GM19238 (cell line): ENCODE measurements at regions not wholly inside any gene's neighbourhood (a gene's known extent, or its start where the extent isn't known, plus 50 kb on each side); places are given as distances from the start of the nearest gene placed in this dataset.

Experiments used
- DNase-seq: peaks from one replicate; pipeline ENCODE4 v3.0.0; 2011; ENCODE audit warnings: low spot score; ENCODE audit not compliant: insufficient read length

DNA sequence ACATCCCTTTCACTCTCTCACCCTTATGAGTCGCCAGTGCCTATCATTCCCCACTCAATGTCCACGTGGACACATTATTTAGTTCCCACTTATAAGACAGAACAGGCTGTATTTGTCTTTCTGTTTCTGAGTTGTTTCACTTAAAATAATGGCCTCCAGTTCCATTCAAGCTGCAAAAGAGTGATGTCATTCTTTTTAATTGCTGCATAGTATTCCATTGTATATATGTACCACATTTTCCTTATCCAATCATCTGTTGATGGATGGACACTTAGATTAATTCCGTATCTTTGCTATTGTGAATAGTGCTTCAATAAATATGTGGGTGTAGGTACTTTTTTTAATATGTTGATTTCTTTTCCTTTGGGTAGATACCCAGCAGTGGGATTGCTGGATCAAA lies 79.1 kb downstream of the ZNF365 start:
- no peak for DNase-seq

DNA sequence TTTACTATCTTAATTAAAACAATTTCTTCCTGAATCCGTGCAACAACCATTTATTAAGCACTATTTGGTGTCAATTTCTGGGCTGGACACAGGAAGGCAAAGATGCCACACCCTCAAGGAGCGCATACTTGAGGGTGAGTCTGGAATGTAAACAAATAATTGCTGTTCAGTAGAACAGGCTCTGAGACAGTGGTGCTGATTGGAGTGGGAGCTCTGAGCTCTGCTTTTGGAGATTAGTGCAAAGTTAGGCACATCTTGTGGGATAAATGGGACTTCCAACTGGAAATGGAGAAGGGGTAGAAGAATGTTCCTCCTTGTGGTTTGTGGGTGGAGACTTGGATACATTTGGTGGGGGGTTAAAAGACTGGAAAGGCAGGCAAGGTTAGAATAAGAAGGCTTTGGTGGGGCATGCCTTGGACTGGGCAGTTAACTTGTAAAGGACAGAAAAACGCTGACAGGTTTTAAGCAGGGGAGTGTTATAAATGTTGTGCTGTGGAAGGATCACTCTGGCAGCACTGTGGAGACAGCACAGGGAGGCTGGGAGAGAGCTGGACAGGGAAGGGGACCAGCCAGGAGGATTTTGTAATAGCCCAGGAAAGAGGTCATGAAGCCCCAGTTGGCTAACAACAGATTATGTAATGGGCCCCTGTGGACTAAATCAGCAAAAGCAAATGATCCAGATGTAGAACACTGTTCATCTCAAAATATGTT lies 80.7 kb downstream of the ZNF365 start:
- DNase-seq, result no peak

- DNase-seq, result peak; percentile 49
Observed at GRCh38 chr10:62456611-62457101, 82.5 kb downstream of the ZNF365 start.

DNA sequence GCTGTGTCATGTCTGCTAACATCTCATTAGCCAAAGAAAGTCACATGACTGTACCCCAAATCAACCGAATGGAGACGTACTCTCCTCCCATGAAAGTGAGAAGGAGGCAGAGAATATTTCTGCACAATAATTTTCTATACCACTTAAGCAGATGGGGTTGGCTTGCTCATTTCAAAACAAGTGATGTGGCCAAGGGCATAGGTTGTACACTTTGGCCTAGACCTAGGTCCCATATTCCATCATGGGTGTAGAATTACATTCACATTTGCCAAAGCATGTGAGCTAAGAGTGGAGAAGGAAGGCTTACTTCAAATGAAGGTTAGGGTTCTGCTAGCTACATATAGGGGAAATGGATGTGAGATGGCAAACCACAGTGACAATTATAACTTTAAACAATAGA lies 83.0 kb downstream of the ZNF365 start:
- DNase-seq, result no peak

- no peak for DNase-seq
Observed at GRCh38 chr10:62457598-62457997, 83.4 kb downstream of the ZNF365 start.

- DNase-seq, result no peak
Observed at GRCh38 chr10:62459072-62459471, 84.9 kb downstream of the ZNF365 start.

- DNase-seq, result no peak
Observed at GRCh38 chr10:62459500-62459899, 85.3 kb downstream of the ZNF365 start.

DNA sequence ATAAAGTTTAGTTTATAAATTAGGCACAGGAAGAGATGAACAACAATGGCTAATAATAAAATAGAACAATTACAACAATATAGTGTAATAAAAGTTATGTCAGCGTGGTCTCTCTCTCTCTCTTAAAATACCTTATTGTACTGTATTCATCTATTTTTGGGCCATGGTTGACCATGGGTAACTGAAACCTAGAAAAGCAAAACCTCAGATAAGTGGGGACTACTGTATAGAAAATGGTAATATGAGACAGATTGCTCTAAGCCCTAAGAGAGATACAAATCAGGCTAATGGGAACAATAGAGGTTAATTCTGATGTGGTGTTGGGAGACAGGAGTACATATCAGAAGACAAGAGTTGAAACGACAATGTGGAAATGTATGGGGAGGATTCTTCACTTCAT lies 86.2 kb downstream of the ZNF365 start:
- no peak for DNase-seq

- no peak for DNase-seq
Observed at GRCh38 chr10:62461120-62461519, 87.0 kb downstream of the ZNF365 start.

DNA sequence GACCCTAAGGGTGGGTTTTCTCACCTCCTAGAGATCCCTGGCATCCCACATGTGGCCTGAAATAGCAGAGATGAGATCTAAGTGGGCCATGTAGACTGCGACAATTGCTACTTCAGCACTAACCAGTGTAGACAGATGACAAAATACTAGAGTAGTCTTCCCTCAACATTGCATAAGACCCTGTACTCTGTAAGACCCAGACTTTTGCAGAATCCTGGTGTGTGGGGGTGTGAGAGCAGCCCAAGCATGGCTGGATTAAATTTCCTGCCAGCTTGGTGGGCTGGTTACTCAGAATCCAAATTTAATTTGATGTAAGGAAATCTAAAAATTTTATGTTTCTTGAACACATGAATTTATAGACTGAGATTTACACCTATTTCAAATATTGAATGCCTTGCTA lies 88.3 kb downstream of the ZNF365 start:
- no peak for DNase-seq

- DNase-seq, result no peak
Observed at GRCh38 chr10:62463364-62463763, 89.2 kb downstream of the ZNF365 start.

- DNase-seq, result no peak
Observed at GRCh38 chr10:62464308-62464707, 90.1 kb downstream of the ZNF365 start.

- DNase-seq, result no peak
Observed at GRCh38 chr10:62466590-62466989, 92.4 kb downstream of the ZNF365 start.

GRCh38 chr10:62467527-62467926 lies 93.4 kb downstream of the ZNF365 start:
- no peak for DNase-seq

DNA sequence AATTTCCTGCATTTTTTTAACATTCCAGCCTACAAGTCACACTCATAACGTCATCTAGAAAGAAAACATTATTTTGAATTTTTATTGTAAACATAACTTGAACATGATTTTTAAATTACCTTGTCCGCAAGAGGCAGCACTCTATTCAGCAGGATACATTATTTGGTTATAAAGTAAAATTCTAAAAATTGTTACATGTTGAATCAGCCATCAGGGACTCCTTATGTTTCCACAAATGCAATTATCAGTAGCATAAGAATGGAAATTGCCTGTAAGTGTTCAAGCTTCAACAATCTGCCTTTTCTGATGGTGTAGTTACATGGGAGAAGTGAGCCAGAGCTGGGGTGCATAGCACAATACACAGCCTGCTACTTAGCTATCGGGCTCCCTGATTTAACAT lies 97.5 kb downstream of the ZNF365 start:
- DNase-seq, result no peak

DNA sequence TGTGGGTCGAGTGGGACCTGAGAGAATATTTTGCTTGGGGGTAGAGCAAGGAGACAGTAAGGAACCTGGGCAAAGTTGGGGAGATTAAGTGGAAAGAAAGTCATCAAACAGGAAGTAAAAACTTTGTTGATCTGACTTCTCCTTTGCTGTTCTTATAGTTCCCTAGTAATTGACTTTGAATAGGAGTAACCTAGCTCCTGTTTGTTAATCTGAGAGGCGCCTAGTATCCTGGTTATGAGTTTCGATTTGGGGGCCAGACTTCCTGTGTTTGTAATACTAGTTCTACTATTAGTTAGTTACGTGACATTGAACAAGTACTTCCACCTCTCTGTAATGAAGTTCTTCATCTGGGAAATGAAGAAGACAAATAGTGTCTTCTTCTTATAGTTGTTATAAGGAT lies 99.1 kb downstream of the ZNF365 start:
- DNase-seq, result no peak

GRCh38 chr10:62475551-62475950 lies 101.4 kb downstream of the ZNF365 start:
- DNase-seq, result no peak

- DNase-seq, result no peak
Observed at GRCh38 chr10:62479523-62479922, 105.4 kb downstream of the ZNF365 start.

DNA sequence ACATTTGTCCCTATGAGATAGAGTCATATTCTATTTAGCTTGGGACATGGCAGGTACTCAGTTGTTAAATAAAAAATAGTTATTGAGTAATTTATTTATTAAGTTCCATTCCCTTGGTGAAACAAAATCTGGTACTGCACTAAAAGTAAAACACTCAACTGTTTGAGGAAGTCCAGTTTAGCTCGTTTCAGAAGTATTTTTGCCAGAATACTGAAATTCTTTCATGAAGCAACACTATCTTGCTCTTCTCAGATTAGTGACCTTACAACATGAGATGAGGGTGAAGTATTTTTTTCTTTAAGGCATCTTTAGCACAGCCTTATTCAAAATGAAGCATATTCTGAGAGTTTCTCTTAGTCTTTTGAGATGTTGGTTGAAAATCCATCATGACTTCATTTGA lies 106.0 kb downstream of the ZNF365 start:
- DNase-seq, result no peak

DNA sequence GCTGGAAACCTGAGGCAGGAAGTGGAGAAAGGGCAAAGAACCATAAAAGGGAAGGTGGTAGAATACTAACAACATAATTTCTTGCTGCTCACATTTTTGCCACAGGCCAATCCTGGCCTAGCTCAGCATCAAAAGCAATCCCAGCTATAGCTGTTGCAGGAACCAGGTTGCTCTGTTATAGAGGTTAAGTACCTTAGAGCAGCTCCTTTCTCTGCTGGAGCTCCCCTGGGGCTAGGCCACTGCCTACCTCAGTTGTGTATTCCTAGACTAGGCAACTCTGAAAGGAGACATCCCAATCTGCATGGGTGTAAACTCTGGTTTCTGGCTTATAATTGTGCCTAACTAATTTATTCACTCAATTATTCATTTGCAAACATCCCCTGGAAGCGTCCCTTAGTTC lies 108.4 kb downstream of the ZNF365 start:
- no peak for DNase-seq

- no peak for DNase-seq
Observed at GRCh38 chr10:62491597-62491996, 117.4 kb downstream of the ZNF365 start.

DNA sequence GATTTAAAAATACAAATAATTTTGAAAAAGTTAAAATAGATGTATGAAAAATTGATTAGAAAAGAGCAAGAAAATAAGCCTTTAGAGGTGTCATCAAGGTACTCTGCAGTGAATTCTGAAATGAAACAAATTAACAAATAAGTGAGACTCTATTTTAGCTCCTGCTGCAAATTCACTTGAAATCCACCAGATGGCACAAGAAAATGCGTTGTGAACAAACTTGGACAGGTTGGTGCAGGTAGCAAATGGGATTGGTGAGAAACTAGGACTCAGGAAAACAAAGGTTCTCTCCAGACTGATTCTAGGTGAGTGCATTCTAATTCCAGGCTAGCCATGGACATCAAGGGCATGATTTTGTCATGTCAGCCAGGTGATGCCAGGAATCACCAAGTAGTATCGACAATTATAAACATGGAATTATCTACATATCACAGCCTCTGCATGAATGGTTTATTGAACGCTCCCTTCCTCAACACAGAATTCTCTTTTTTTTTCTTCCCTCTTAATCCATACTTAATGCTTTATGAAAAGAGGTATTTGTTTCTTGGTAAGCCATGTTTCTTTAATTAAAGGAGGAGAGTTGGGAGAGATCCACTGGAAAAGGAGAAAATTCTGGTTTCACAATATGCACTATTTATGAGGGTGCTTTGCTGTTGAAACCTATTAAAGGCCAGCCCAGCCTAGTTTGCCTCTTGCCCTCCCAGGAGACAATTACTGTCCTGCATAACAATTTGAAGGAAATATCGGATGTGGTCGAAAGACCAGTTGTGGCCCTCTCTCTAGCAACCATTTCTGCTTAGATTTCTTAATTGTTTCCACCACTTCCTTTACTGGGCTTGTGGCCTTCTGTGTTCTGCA lies 118.1 kb downstream of the ZNF365 start:
- DNase-seq, result peak; percentile 10

DNA sequence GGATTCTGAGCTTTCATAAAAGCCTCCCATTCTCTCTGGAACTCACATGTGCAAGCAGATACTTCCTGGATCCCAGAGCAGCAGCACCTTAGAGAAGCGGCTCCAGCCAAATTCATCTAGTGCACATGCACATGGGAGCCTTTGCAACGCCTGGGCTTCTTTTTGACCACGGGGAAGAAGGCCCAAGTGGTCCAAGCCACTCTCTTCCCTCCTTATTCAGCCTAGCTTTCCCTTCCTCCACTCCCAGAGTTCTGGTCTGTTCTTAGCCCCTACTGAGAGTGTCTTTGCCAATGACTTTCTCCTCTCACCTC lies 118.7 kb downstream of the ZNF365 start:
- DNase-seq, result no peak
